WTC11 (cell line): ENCODE measurements at regions not wholly inside any gene's neighbourhood (a gene's known extent, or its start where the extent isn't known, plus 50 kb on each side); places are given as distances from the start of the nearest gene placed in this dataset.

ENCODE experiments used
- ATAC-seq: fragments of 200-7000 bp; cut with Tn5 transposase; 2 replicates; pipeline ENCODE4 v1.10.0; 2021; ENCODE audit warnings: mild to moderate bottlenecking, moderate library complexity
- CTCF ChIA-PET: fragments of 300-600 bp; sonication (Branson Sonifier 250); formaldehyde crosslinking; loops from one replicate; lab custom pipeline; 2021; ENCODE audit warnings: antibody characterized with exemption; lab: Charles Lee
- POLR2A ChIA-PET: fragments of 350-600 bp; sonication (Branson Sonifier 250); formaldehyde crosslinking; loops from one replicate; lab custom pipeline; 2021; ENCODE audit warnings: antibody characterized with exemption; lab: Charles Lee
- DNase-seq: peaks from one replicate; pipeline ENCODE4 v3.0.0; 2021; ENCODE audit warnings: low spot score
- H3K27ac Mint-ChIP-seq: 2 replicates; pipeline ENCODE4 v1.8.0; 2021; ENCODE audit warnings: mixed read lengths
- H3K27me3 Mint-ChIP-seq: 2 replicates; pipeline ENCODE4 v1.8.0; 2021; ENCODE audit warnings: low read depth, mild to moderate bottlenecking, moderate library complexity, mixed read lengths
- H3K36me3 Mint-ChIP-seq: 2 replicates; pipeline ENCODE4 v1.8.0; 2021; ENCODE audit warnings: mixed read lengths
- H3K4me1 Mint-ChIP-seq: 2 replicates; pipeline ENCODE4 v1.8.0; 2022; ENCODE audit warnings: mixed read lengths
- H3K4me3 Mint-ChIP-seq: 2 replicates; pipeline ENCODE4 v1.8.0; 2021; ENCODE audit warnings: mild to moderate bottlenecking, moderate library complexity, mixed read lengths
- H3K9me3 Mint-ChIP-seq: 2 replicates; pipeline ENCODE4 v1.8.0; 2021; ENCODE audit warnings: mixed read lengths
- ESRRA ChIP-seq: sonication (generic); formaldehyde crosslinking; IDR thresholded peaks from 2 replicates; pipeline ENCODE4 v1.8.1; 2022; ENCODE audit warnings: mild to moderate bottlenecking, missing genetic modification reagents, borderline replicate concordance
- ETV6 ChIP-seq: sonication (generic); formaldehyde crosslinking; IDR thresholded peaks from 2 replicates; pipeline ENCODE4 v1.8.1; 2022; ENCODE audit warnings: mild to moderate bottlenecking, missing genetic modification reagents
- GABPB1 ChIP-seq: sonication (generic); formaldehyde crosslinking; IDR thresholded peaks from 2 replicates; pipeline ENCODE4 v1.8.1; 2023; ENCODE audit warnings: mild to moderate bottlenecking, missing genetic modification reagents
- HMGXB4 ChIP-seq: sonication (generic); formaldehyde crosslinking; IDR thresholded peaks from 2 replicates; pipeline ENCODE4 v1.8.1; 2023; ENCODE audit warnings: mild to moderate bottlenecking, moderate library complexity, missing genetic modification reagents
- MLX ChIP-seq: sonication (generic); formaldehyde crosslinking; IDR thresholded peaks from 2 replicates; pipeline ENCODE4 v1.8.1; 2023; ENCODE audit warnings: mild to moderate bottlenecking, missing genetic modification reagents, moderate library complexity
- NFATC4 ChIP-seq: fragments of 250-450 bp; sonication (Bioruptor Pico); IDR thresholded peaks from 2 replicates; pipeline ENCODE4 v1.9.0; 2021; ENCODE audit warnings: mild to moderate bottlenecking
- OVOL2 ChIP-seq: fragments of 250-450 bp; sonication (Bioruptor Pico); IDR thresholded peaks from 2 replicates; pipeline ENCODE4 v1.9.0; 2021; ENCODE audit warnings: mild to moderate bottlenecking, borderline replicate concordance
- PRRX2 ChIP-seq: fragments of 250-450 bp; sonication (Bioruptor Pico); IDR thresholded peaks from 2 replicates; pipeline ENCODE4 v1.8.0; 2021; ENCODE audit warnings: mild to moderate bottlenecking
- RORB ChIP-seq: fragments of 250-450 bp; sonication (Bioruptor Pico); IDR thresholded peaks from 2 replicates; pipeline ENCODE4 v1.9.0; 2021; ENCODE audit warnings: mild to moderate bottlenecking
- SMAD4 ChIP-seq: sonication (generic); formaldehyde crosslinking; IDR thresholded peaks from 2 replicates; pipeline ENCODE4 v1.8.0; 2022; ENCODE audit warnings: mild to moderate bottlenecking, missing genetic modification reagents
- SOX15 ChIP-seq: fragments of 250-450 bp; sonication (Bioruptor Pico); IDR thresholded peaks from 2 replicates; pipeline ENCODE4 v1.9.0; 2021; ENCODE audit warnings: mild to moderate bottlenecking
- ZMAT4 ChIP-seq: fragments of 250-450 bp; sonication (Bioruptor Pico); IDR thresholded peaks from 2 replicates; pipeline ENCODE4 v1.9.0; 2021; ENCODE audit warnings: mild to moderate bottlenecking
- ZNF138 ChIP-seq: sonication (generic); formaldehyde crosslinking; conservative IDR thresholded peaks from 2 replicates; pipeline ENCODE4 v1.8.1; 2022; ENCODE audit warnings: mild to moderate bottlenecking, moderate library complexity, missing genetic modification reagents
- ZNF281 ChIP-seq: sonication (generic); formaldehyde crosslinking; IDR thresholded peaks from 2 replicates; pipeline ENCODE4 v1.8.0; 2023; ENCODE audit warnings: mild to moderate bottlenecking, missing genetic modification reagents
- TF ChIP-seq, protein P1 (sequence below): fragments of 200-600 bp; IDR thresholded peaks from 2 replicates; pipeline ENCODE4 v1.8.0; 2022; ENCODE audit warnings: antibody characterized with exemption
- TF ChIP-seq, protein P2 (sequence below): fragments of 250-450 bp; sonication (Bioruptor Pico); IDR thresholded peaks from 2 replicates; pipeline ENCODE4 v2.1.2; 2022; ENCODE audit warnings: mild to moderate bottlenecking, moderate library complexity
- TF ChIP-seq, protein P3 (sequence below): sonication (generic); formaldehyde crosslinking; conservative IDR thresholded peaks from 2 replicates; pipeline ENCODE4 v1.8.1; 2022; ENCODE audit warnings: mild to moderate bottlenecking, missing genetic modification reagents
- TF ChIP-seq, protein P4 (sequence below): sonication (generic); formaldehyde crosslinking; IDR thresholded peaks from 2 replicates; pipeline ENCODE4 v1.8.0; 2022; ENCODE audit warnings: mild to moderate bottlenecking, missing genetic modification reagents
- TF ChIP-seq, protein P5 (sequence below): sonication (generic); formaldehyde crosslinking; conservative IDR thresholded peaks from 2 replicates; pipeline ENCODE4 v1.8.1; 2023; ENCODE audit warnings: mild to moderate bottlenecking, low read depth, missing genetic modification reagents, moderate library complexity

GRCh38 chr5:2560435-2560834, 191.0 kb downstream of the IRX2 start:
- Mint-ChIP-seq H3K4me3 (no peak overlapping the region), H3K36me3 (peaks cover 11% of the 10 kb centered on the region), H3K9me3 (peaks cover 20% of the 10 kb centered on the region), H3K27ac (no peak overlapping the region), H3K27me3 (no peaks in the 10 kb centered on the region), H3K4me1 (no peaks in the 10 kb centered on the region)
- DNase-seq (no peak), ATAC-seq (no peak)
- POLR2A ChIA-PET: no interaction called here
- CTCF ChIA-PET: no interaction called here
- TF ChIP-seq, protein P1, sequence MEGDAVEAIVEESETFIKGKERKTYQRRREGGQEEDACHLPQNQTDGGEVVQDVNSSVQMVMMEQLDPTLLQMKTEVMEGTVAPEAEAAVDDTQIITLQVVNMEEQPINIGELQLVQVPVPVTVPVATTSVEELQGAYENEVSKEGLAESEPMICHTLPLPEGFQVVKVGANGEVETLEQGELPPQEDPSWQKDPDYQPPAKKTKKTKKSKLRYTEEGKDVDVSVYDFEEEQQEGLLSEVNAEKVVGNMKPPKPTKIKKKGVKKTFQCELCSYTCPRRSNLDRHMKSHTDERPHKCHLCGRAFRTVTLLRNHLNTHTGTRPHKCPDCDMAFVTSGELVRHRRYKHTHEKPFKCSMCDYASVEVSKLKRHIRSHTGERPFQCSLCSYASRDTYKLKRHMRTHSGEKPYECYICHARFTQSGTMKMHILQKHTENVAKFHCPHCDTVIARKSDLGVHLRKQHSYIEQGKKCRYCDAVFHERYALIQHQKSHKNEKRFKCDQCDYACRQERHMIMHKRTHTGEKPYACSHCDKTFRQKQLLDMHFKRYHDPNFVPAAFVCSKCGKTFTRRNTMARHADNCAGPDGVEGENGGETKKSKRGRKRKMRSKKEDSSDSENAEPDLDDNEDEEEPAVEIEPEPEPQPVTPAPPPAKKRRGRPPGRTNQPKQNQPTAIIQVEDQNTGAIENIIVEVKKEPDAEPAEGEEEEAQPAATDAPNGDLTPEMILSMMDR: no peak
- no peak for TF ChIP-seq RORB (CRISPR knock-in tag)
- TF ChIP-seq SOX15 (CRISPR knock-in tag): no peak
- TF ChIP-seq, protein P2, sequence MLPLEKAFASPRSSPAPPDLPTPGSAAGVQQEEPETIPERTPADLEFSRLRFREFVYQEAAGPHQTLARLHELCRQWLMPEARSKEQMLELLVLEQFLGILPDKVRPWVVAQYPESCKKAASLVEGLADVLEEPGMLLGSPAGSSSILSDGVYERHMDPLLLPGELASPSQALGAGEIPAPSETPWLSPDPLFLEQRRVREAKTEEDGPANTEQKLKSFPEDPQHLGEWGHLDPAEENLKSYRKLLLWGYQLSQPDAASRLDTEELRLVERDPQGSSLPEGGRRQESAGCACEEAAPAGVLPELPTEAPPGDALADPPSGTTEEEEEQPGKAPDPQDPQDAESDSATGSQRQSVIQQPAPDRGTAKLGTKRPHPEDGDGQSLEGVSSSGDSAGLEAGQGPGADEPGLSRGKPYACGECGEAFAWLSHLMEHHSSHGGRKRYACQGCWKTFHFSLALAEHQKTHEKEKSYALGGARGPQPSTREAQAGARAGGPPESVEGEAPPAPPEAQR (CRISPR knock-in tag): no peak
- no peak for TF ChIP-seq ETV6
- TF ChIP-seq, protein P3, sequence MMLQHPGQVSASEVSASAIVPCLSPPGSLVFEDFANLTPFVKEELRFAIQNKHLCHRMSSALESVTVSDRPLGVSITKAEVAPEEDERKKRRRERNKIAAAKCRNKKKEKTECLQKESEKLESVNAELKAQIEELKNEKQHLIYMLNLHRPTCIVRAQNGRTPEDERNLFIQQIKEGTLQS (CRISPR knock-in tag): no peak
- TF ChIP-seq SMAD4: no peak
- no peak for TF ChIP-seq PRRX2
- TF ChIP-seq ZNF138 (CRISPR knock-in tag): no peak
- TF ChIP-seq GABPB1 (CRISPR knock-in tag): no peak
- TF ChIP-seq OVOL2 (CRISPR knock-in tag): no peak
- TF ChIP-seq HMGXB4: no peak
- TF ChIP-seq ZNF281 (CRISPR knock-in tag): no peak
- no peak for TF ChIP-seq MLX (CRISPR knock-in tag)

DNA sequence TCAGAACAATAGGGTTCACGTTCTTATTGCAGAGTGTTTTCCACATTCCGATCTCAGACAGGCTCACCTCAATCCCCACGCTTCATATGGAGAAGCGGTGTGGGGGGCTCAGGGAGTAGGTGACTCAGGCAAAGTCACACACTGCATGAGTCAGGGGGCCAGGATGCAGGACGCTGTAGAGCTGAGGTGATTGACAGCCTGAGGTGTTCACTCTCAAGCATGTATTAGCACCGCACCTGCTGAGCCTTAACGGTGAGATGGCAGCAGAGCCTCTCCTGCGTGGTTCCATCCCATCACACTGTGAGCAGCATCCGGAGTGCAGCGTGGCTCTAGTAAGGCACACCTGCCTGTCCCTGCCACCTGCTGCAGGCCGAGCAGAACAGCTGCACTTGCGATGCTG, 194.0 kb downstream of the IRX2 start:
- Mint-ChIP-seq H3K4me3 (no peak overlapping the region), H3K36me3 (peaks cover 30% of the 10 kb centered on the region), H3K9me3 (peaks cover 50% of the 10 kb centered on the region)
- ChIA-PET POLR2A (no interaction called here), CTCF (no interaction called here)
- ATAC-seq: no peak
- TF ChIP-seq, protein P2 (CRISPR knock-in tag): no peak
- TF ChIP-seq, protein P4, sequence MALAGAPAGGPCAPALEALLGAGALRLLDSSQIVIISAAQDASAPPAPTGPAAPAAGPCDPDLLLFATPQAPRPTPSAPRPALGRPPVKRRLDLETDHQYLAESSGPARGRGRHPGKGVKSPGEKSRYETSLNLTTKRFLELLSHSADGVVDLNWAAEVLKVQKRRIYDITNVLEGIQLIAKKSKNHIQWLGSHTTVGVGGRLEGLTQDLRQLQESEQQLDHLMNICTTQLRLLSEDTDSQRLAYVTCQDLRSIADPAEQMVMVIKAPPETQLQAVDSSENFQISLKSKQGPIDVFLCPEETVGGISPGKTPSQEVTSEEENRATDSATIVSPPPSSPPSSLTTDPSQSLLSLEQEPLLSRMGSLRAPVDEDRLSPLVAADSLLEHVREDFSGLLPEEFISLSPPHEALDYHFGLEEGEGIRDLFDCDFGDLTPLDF: no peak
- TF ChIP-seq ZMAT4: no peak
- TF ChIP-seq ESRRA (CRISPR knock-in tag): no peak
- TF ChIP-seq, protein P5, sequence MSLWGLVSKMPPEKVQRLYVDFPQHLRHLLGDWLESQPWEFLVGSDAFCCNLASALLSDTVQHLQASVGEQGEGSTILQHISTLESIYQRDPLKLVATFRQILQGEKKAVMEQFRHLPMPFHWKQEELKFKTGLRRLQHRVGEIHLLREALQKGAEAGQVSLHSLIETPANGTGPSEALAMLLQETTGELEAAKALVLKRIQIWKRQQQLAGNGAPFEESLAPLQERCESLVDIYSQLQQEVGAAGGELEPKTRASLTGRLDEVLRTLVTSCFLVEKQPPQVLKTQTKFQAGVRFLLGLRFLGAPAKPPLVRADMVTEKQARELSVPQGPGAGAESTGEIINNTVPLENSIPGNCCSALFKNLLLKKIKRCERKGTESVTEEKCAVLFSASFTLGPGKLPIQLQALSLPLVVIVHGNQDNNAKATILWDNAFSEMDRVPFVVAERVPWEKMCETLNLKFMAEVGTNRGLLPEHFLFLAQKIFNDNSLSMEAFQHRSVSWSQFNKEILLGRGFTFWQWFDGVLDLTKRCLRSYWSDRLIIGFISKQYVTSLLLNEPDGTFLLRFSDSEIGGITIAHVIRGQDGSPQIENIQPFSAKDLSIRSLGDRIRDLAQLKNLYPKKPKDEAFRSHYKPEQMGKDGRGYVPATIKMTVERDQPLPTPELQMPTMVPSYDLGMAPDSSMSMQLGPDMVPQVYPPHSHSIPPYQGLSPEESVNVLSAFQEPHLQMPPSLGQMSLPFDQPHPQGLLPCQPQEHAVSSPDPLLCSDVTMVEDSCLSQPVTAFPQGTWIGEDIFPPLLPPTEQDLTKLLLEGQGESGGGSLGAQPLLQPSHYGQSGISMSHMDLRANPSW (CRISPR knock-in tag): no peak
- TF ChIP-seq RORB (CRISPR knock-in tag): no peak
- TF ChIP-seq NFATC4: no peak
- TF ChIP-seq, all 79 proteins: peak for 0
- Mint-ChIP-seq H3K27me3 (no peaks in the 10 kb centered on the region; the same call in 1 of the 2 replicates), H3K27ac (no peak overlapping the region), H3K4me1 (no peaks in the 10 kb centered on the region)
- DNase-seq: no peak
